ENCODE measurements at regions not wholly inside any gene's neighbourhood (a gene's known extent, or its start where the extent isn't known, plus 50 kb on each side); places are given as distances from the start of the nearest gene placed in this dataset.
"Not testable (repeated sequence)": the region's sequence is repeated elsewhere in the genome, so short reads cannot be mapped to it uniquely, and the experiment has no call there.

GRCh38 chr10:27344568-27345454 is 104.2 kb upstream of the ACBD5 start:
- no peak for DNase-seq (ENCODE audit: low spot score)

- no peak for DNase-seq (ENCODE audit: low spot score)
Observed at GRCh38 chr10:27341001-27341400, 100.4 kb upstream of the ACBD5 start.

GRCh38 chr10:27335246-27335645 is 94.6 kb upstream of the ACBD5 start:
- not testable (repeated sequence) for DNase-seq (ENCODE audit: low spot score)

- no peak for DNase-seq (ENCODE audit: low spot score)
Observed at GRCh38 chr10:27330074-27330473, 89.5 kb upstream of the ACBD5 start.

- DNase-seq (ENCODE audit: low spot score): no peak
Observed at GRCh38 chr10:27328946-27329345, 88.3 kb upstream of the ACBD5 start.

- DNase-seq (ENCODE audit: low spot score): not testable (repeated sequence)
Observed at GRCh38 chr10:27326748-27327147, 86.2 kb upstream of the ACBD5 start.

GRCh38 chr10:27319752-27320431 is 79.3 kb upstream of the ACBD5 start:
- peak; percentile 3 for DNase-seq (ENCODE audit: low spot score)

- not testable (repeated sequence) for DNase-seq (ENCODE audit: low spot score)
Observed at GRCh38 chr10:27319139-27319538, 78.5 kb upstream of the ACBD5 start.

- DNase-seq (ENCODE audit: low spot score): not testable (repeated sequence)
Observed at GRCh38 chr10:27315082-27315481, 74.5 kb upstream of the ACBD5 start.

GRCh38 chr10:27313586-27313985 is 73.0 kb upstream of the ACBD5 start:
- not testable (repeated sequence) for DNase-seq (ENCODE audit: low spot score)

- no peak for DNase-seq (ENCODE audit: low spot score)
Observed at GRCh38 chr10:27312854-27313253, 72.3 kb upstream of the ACBD5 start.

GRCh38 chr10:27311809-27312208 is 71.2 kb upstream of the ACBD5 start:
- DNase-seq (ENCODE audit: low spot score): not testable (repeated sequence)

GRCh38 chr10:27298522-27298850 is 57.9 kb upstream of the ACBD5 start:
- not testable (repeated sequence) for DNase-seq (ENCODE audit: low spot score)

- DNase-seq (ENCODE audit: low spot score): no peak
Observed at GRCh38 chr10:27297844-27298521, 57.4 kb upstream of the ACBD5 start.

GRCh38 chr10:27296285-27296684 is 55.7 kb upstream of the ACBD5 start:
- not testable (repeated sequence) for DNase-seq (ENCODE audit: low spot score)

GRCh38 chr10:27291253-27291895 is 50.8 kb upstream of the ACBD5 start:
- DNase-seq (ENCODE audit: low spot score): not testable (repeated sequence)

Measured in CD4-positive, alpha-beta T cell treated with Interleukin-6 at 100 ng/mL for 8 hours (primary cell).